Activated naive CD8-positive, alpha-beta T cell treated with anti-CD3 and anti-CD28 coated beads, Interleukin-2, amount 50 U/mL, for 24 hours (primary cell): ENCODE measurements at regions not wholly inside any gene's neighbourhood (a gene's known extent, or its start where the extent isn't known, plus 50 kb on each side); places are given as distances from the start of the nearest gene placed in this dataset.
A peak's percentile ranks its signal among the peaks of the same experiment; 100 is the strongest.

Experiments used
- ATAC-seq: fragments of 150-1000 bp; cut with Tn5 transposase; one replicate; pipeline ENCODE4 v1.10.0; 2021
- DNase-seq: peaks from one replicate; pipeline ENCODE4 v3.0.0; 2021
- H3K27ac Mint-ChIP-seq: one replicate; pipeline ENCODE4 v1.8.0; 2021; ENCODE audit warnings: mild to moderate bottlenecking, mixed read lengths
- H3K27me3 Mint-ChIP-seq: one replicate; pipeline ENCODE4 v1.8.0; 2021; ENCODE audit warnings: mixed read lengths
- H3K36me3 Mint-ChIP-seq: one replicate; pipeline ENCODE4 v1.8.0; 2021; ENCODE audit warnings: low read depth, mixed read lengths
- H3K4me1 Mint-ChIP-seq: one replicate; pipeline ENCODE4 v1.8.0; 2021; ENCODE audit warnings: mixed read lengths
- H3K4me3 Mint-ChIP-seq: one replicate; pipeline ENCODE4 v1.8.0; 2021; ENCODE audit warnings: mild to moderate bottlenecking, moderate library complexity, mixed read lengths
- H3K9me3 Mint-ChIP-seq: one replicate; pipeline ENCODE4 v1.8.0; 2021; ENCODE audit warnings: mixed read lengths

DNA sequence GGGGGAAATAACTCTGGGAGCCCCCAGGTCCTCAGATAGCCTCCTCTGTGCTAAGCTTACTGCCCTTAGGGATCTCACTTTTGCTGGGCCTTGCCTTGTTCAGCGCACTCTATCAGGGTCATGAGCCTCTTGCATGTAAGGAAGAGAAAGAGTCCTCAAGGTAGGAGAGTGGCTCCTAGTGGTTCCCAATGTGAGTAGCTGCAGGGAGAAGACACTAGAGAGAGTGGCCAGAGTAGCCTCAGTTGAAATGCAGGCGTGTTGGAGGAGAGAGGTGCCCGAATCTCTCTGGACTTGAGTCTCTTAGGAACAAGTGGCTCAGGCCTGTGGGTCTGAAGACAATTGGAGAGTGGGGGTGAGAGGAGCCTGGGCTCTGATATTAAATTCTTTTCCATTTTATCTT lies 94.3 kb upstream of the SORCS3 start:
- ATAC-seq, result no peak
- Mint-ChIP-seq H3K36me3 (no peaks in the 10 kb centered on the region), H3K4me3 (no peak overlapping the region), H3K27ac (no peak overlapping the region), H3K4me1 (no peaks in the 10 kb centered on the region), H3K9me3 (no peaks in the 10 kb centered on the region), H3K27me3 (no peaks in the 10 kb centered on the region)
- DNase-seq, result no peak

DNA sequence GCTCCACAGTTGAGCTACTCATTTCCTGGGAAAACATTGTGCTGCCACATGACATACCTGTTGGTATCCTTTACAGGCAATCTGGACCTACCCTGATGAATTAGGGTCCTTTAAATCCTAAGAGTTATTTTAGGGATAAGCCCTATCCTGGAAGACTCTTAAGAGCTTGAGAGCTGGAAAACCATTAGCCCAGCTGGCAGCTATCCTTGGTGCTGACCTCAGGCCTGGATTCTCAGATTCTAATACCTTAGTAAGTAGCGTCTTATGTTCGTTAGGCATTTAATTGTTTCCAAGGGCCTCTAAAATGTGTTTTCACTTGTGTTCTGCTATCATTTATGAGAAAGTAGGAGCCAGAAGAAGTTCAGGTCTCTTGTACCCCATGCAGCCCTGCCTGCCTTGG lies 93.0 kb upstream of the SORCS3 start:
- Mint-ChIP-seq H3K27ac (no peak overlapping the region), H3K4me1 (no peaks in the 10 kb centered on the region), H3K9me3 (no peaks in the 10 kb centered on the region), H3K4me3 (no peak overlapping the region), H3K36me3 (no peaks in the 10 kb centered on the region), H3K27me3 (no peaks in the 10 kb centered on the region)
- ATAC-seq (no peak), DNase-seq (no peak)

- ATAC-seq (no peak), DNase-seq (no peak)
- no peaks in the 10 kb centered on the region for H3K9me3 Mint-ChIP-seq
- no peaks in the 10 kb centered on the region for H3K4me1 Mint-ChIP-seq
- peaks cover 5% of the 10 kb centered on the region for H3K27me3 Mint-ChIP-seq
- no peaks in the 10 kb centered on the region for H3K36me3 Mint-ChIP-seq
- H3K27ac Mint-ChIP-seq, result no peak overlapping the region
- H3K4me3 Mint-ChIP-seq, result no peak overlapping the region
Observed at GRCh38 chr10:104556831-104557230, 84.3 kb upstream of the SORCS3 start.

GRCh38 chr10:104557966-104558365 lies 83.1 kb upstream of the SORCS3 start:
- no peaks in the 10 kb centered on the region for H3K36me3 Mint-ChIP-seq
- DNase-seq (no peak), ATAC-seq (no peak)
- peaks cover 8% of the 10 kb centered on the region for H3K27me3 Mint-ChIP-seq
- no peaks in the 10 kb centered on the region for H3K4me1 Mint-ChIP-seq
- no peaks in the 10 kb centered on the region for H3K9me3 Mint-ChIP-seq
- no peak overlapping the region for H3K27ac Mint-ChIP-seq
- no peak overlapping the region for H3K4me3 Mint-ChIP-seq

DNA sequence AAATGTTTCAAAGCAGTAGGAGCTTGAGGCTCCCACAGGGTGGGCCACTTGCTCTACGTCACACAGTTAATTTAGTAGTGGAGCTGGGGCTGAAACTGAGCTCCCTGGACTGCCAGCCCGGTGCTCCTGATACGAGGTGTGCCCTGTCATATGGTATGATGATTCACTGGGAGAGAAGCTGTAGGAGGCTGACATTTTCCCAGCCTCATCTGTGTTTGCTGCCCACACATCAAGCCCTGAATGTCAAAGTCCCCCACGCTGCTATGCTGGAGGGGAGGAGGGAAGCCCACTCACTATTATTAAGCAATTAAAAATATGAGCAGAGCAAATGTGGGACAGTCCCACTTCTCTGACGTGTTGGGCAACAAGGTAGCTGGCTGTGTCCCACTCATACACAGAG lies 81.2 kb upstream of the SORCS3 start:
- no peaks in the 10 kb centered on the region for H3K4me1 Mint-ChIP-seq
- H3K4me3 Mint-ChIP-seq, result no peak overlapping the region
- peaks cover 11% of the 10 kb centered on the region for H3K27me3 Mint-ChIP-seq
- ATAC-seq (peak; percentile 35), DNase-seq (no peak)
- no peaks in the 10 kb centered on the region for H3K36me3 Mint-ChIP-seq
- no peak overlapping the region for H3K27ac Mint-ChIP-seq
- H3K9me3 Mint-ChIP-seq, result no peaks in the 10 kb centered on the region

DNA sequence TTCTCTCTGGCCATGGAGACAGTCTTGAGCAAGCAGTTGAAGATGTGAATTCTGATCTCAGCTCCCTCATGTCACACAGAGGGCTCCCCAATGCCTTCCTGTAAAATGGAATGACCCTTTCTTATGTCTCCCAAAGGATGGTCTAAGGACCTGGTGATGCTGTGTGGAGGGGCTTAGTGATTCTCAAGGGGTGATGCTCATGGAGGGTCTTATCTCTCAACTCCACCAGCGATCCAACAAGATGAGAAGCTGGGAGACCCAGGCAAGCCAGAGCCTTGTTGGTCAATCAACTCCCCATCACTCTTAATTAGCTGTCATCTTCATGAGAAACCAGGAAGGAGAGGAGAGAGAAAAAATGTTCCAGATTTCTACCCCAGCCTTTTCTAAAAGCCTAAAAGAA lies 78.0 kb upstream of the SORCS3 start:
- no peaks in the 10 kb centered on the region for H3K36me3 Mint-ChIP-seq
- H3K27ac Mint-ChIP-seq, result no peak overlapping the region
- no peaks in the 10 kb centered on the region for H3K4me1 Mint-ChIP-seq
- ATAC-seq (no peak), DNase-seq (no peak)
- no peaks in the 10 kb centered on the region for H3K9me3 Mint-ChIP-seq
- peaks cover 15% of the 10 kb centered on the region for H3K27me3 Mint-ChIP-seq
- H3K4me3 Mint-ChIP-seq, result no peak overlapping the region

- no peaks in the 10 kb centered on the region for H3K36me3 Mint-ChIP-seq
- H3K4me3 Mint-ChIP-seq, result no peak overlapping the region
- H3K9me3 Mint-ChIP-seq, result peaks cover under 1% of the 10 kb centered on the region
- H3K4me1 Mint-ChIP-seq, result no peaks in the 10 kb centered on the region
- no peak for DNase-seq
- no peak for ATAC-seq
- H3K27me3 Mint-ChIP-seq, result peaks cover 17% of the 10 kb centered on the region
- H3K27ac Mint-ChIP-seq, result no peak overlapping the region
Observed at GRCh38 chr10:104563548-104563947, 77.5 kb upstream of the SORCS3 start.

- no peak for DNase-seq
- no peak overlapping the region for H3K4me3 Mint-ChIP-seq
- H3K27ac Mint-ChIP-seq, result no peak overlapping the region
- H3K4me1 Mint-ChIP-seq, result no peaks in the 10 kb centered on the region
- H3K9me3 Mint-ChIP-seq, result peaks cover 25% of the 10 kb centered on the region
- peaks cover 16% of the 10 kb centered on the region for H3K27me3 Mint-ChIP-seq
- ATAC-seq, result no peak
- no peaks in the 10 kb centered on the region for H3K36me3 Mint-ChIP-seq
Observed at GRCh38 chr10:104574427-104574826, 66.7 kb upstream of the SORCS3 start.

DNA sequence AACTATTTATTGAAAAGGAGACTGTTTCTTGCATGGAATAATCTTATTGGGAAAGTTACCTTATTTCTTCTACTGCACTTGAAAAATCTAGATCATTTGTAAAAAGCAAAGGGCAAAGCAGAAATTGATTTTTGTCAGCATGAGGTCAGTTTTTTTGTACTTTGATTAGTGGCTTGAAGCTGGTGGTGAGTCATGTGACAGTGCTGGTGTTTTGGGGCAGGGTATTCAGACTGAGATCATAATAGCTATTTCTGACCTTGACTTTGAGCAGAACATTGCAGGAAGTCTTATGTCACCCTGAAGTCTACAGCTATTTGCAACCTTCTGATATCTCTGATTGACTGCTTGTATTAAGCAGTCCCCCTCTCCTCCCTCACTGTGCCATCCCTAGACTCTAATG lies 66.3 kb upstream of the SORCS3 start:
- Mint-ChIP-seq H3K4me1 (no peaks in the 10 kb centered on the region), H3K27me3 (peaks cover 12% of the 10 kb centered on the region), H3K36me3 (no peaks in the 10 kb centered on the region), H3K4me3 (no peak overlapping the region), H3K27ac (no peak overlapping the region), H3K9me3 (peaks cover 21% of the 10 kb centered on the region)
- no peak for ATAC-seq
- no peak for DNase-seq

- peaks cover 15% of the 10 kb centered on the region for H3K27me3 Mint-ChIP-seq
- H3K9me3 Mint-ChIP-seq, result peaks cover 3% of the 10 kb centered on the region
- H3K27ac Mint-ChIP-seq, result no peak overlapping the region
- H3K4me3 Mint-ChIP-seq, result no peak overlapping the region
- DNase-seq (no peak), ATAC-seq (no peak)
- H3K4me1 Mint-ChIP-seq, result peaks cover 2% of the 10 kb centered on the region
- H3K36me3 Mint-ChIP-seq, result no peaks in the 10 kb centered on the region
Observed at GRCh38 chr10:104576611-104577010, 64.5 kb upstream of the SORCS3 start.

DNA sequence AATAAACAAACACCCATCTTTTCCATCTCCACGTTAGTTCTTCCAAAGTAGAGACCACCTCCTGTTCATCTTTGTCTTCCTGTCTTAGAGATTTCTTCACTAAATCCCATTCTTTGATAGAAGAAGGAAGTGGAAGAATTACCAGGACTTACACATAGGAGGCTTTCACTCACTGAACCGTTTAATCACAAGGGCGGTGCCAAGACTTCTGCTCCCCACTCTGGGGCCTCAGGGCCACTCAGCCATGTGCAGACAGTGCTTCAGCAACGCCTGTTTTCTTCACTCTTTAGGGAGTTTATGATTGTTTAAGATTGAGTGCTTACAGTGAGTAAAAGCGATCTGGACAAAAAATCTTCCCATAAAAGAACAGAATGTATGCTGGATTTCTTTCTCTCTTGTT lies 63.9 kb upstream of the SORCS3 start:
- H3K9me3 Mint-ChIP-seq, result no peaks in the 10 kb centered on the region
- H3K4me3 Mint-ChIP-seq, result no peak overlapping the region
- peaks cover 2% of the 10 kb centered on the region for H3K4me1 Mint-ChIP-seq
- ATAC-seq (no peak), DNase-seq (no peak)
- H3K27me3 Mint-ChIP-seq, result peaks cover 13% of the 10 kb centered on the region
- no peak overlapping the region for H3K27ac Mint-ChIP-seq
- H3K36me3 Mint-ChIP-seq, result no peaks in the 10 kb centered on the region

GRCh38 chr10:104577861-104578521 lies 63.1 kb upstream of the SORCS3 start:
- ATAC-seq (no peak), DNase-seq (no peak)
- Mint-ChIP-seq H3K4me1 (peaks cover 2% of the 10 kb centered on the region), H3K9me3 (no peaks in the 10 kb centered on the region), H3K4me3 (no peak overlapping the region), H3K36me3 (peaks cover 2% of the 10 kb centered on the region), H3K27ac (no peak overlapping the region), H3K27me3 (peaks cover 9% of the 10 kb centered on the region)

DNA sequence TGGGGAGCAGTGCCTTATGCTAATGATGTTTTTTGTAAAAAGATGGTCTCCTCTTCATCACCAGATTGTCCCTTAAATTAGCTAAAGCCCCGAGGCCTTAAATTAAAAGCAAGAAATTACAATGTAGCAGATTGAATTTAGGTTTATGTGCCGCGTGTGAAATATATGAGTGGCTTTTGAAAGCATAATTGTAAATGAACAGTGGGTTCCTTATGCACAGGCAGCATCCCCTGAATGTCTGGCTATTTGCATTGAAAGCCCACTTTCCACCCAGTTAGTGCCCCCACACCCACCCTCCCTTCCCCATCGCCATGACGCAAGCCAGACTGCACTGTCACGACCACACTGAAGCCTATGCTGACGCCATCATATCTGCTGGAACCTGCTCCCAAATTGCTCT lies 62.4 kb upstream of the SORCS3 start:
- H3K4me1 Mint-ChIP-seq, result peaks cover 2% of the 10 kb centered on the region
- no peak overlapping the region for H3K27ac Mint-ChIP-seq
- H3K4me3 Mint-ChIP-seq, result no peak overlapping the region
- peaks cover 2% of the 10 kb centered on the region for H3K36me3 Mint-ChIP-seq
- ATAC-seq (no peak), DNase-seq (no peak)
- no peaks in the 10 kb centered on the region for H3K9me3 Mint-ChIP-seq
- H3K27me3 Mint-ChIP-seq, result peaks cover 9% of the 10 kb centered on the region

DNA sequence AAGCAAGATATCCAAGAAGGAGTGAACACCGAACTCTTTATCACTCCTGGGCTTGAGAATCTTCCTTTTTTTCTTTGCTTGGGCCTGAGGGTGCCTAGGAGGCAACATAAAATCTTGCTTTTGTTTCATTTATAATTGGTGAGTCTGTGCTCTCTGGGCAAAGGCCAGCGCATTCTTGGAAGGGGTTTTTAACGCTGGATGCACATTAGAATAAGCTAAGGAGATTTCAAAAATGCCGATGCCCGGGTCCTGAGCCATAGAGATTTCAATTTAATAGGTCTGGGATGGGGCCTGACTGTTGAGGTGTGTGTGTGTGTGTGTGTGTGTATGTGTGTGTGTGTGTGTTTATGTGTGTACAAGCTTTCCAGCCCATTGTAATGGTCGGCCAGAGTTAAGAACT lies 62.0 kb upstream of the SORCS3 start:
- H3K9me3 Mint-ChIP-seq, result no peaks in the 10 kb centered on the region
- ATAC-seq (no peak), DNase-seq (no peak)
- H3K27ac Mint-ChIP-seq, result no peak overlapping the region
- peaks cover 9% of the 10 kb centered on the region for H3K27me3 Mint-ChIP-seq
- H3K4me1 Mint-ChIP-seq, result peaks cover 2% of the 10 kb centered on the region
- no peak overlapping the region for H3K4me3 Mint-ChIP-seq
- H3K36me3 Mint-ChIP-seq, result peaks cover 2% of the 10 kb centered on the region

DNA sequence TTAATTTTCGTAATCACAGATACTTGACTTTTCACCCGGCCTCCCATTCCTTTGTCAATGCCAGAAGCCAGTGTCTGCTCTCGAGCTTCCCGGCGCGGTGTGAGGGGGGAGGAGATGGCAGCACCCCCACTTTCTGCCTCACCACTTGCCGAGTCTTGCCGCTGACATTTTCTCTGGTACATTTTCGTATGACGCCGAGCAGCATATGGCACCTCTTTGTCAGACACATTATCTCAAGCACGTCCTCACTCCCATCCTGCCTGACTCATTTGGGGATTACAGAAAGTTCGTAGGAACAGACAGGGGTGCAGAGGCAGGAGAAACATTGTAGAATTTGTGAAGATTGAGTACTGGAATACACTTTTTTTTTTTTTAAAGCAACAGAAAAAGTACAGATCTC lies 60.8 kb upstream of the SORCS3 start:
- H3K27ac Mint-ChIP-seq, result no peak overlapping the region
- H3K27me3 Mint-ChIP-seq, result peaks cover 9% of the 10 kb centered on the region
- H3K36me3 Mint-ChIP-seq, result peaks cover 2% of the 10 kb centered on the region
- no peak for DNase-seq
- H3K4me1 Mint-ChIP-seq, result peaks cover 2% of the 10 kb centered on the region
- H3K4me3 Mint-ChIP-seq, result no peak overlapping the region
- H3K9me3 Mint-ChIP-seq, result no peaks in the 10 kb centered on the region
- no peak for ATAC-seq
